Mesothelial cell of epicardium (in vitro differentiated cells): ENCODE measurements at regions not wholly inside any gene's neighbourhood (a gene's known extent, or its start where the extent isn't known, plus 50 kb on each side); places are given as distances from the start of the nearest gene placed in this dataset.

Experiments used
- DNase-seq, 2 experiments: peaks; one replicate each; pipeline ENCODE4 v3.0.0; 2021; ENCODE audit warnings: low spot score in 2 of 2; ENCODE audit not compliant: unreplicated experiment in 2 of 2
- H3K27ac Mint-ChIP-seq: 2 replicates; pipeline ENCODE4 v1.8.0; 2021; ENCODE audit warnings: mixed read lengths
- H3K27me3 Mint-ChIP-seq: 2 replicates; pipeline ENCODE4 v1.8.0; 2021; ENCODE audit warnings: low read depth, mixed read lengths
- H3K36me3 Mint-ChIP-seq: 2 replicates; pipeline ENCODE4 v1.8.0; 2021; ENCODE audit warnings: mixed read lengths
- H3K4me1 Mint-ChIP-seq: 2 replicates; pipeline ENCODE4 v1.8.0; 2021; ENCODE audit warnings: mixed read lengths
- H3K4me3 Mint-ChIP-seq: 2 replicates; pipeline ENCODE4 v1.8.0; 2021; ENCODE audit warnings: mild to moderate bottlenecking, moderate library complexity, mixed read lengths
- H3K9me3 Mint-ChIP-seq: 2 replicates; pipeline ENCODE4 v1.8.0; 2021; ENCODE audit warnings: mixed read lengths
- CTCF ChIP-seq: fragments of 200-600 bp; sonication (generic); IDR thresholded peaks from one replicate; pipeline ENCODE4 v1.5.0; 2021; ENCODE audit warnings: antibody characterized with exemption; ENCODE audit not compliant: unreplicated experiment

DNA sequence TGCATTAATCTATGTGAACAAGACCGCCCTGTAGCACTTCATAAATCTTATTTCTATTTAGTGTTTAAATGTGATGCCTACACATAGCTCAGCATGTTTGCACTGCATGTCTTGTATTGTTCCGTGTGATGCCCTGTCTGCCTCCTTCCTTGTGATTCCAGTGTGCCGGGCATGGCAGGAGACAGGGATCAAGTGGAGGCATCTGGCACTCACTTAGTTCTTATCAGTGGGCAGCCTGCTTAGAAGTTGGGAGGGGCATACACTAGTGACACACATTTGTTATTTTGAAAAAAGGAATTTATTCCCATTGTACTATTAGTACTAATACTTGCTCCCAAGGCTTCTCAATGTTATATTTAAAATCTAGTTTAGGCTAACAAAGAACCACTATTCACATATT lies 176.4 kb downstream of the KCNA5 start:
- Mint-ChIP-seq H3K4me1 (no peaks in the 10 kb centered on the region), H3K36me3 (no peaks in the 10 kb centered on the region), H3K9me3 (no peaks in the 10 kb centered on the region), H3K4me3 (no peak overlapping the region), H3K27me3 (peaks cover 44% of the 10 kb centered on the region), H3K27ac (no peak overlapping the region)
- DNase-seq = no peak
- no peak for TF ChIP-seq CTCF

GRCh38 chr12:5220835-5221234 lies 177.2 kb downstream of the KCNA5 start:
- DNase-seq = no peak
- no peak overlapping the region for H3K4me3 Mint-ChIP-seq
- H3K36me3 Mint-ChIP-seq = no peaks in the 10 kb centered on the region
- no peak for TF ChIP-seq CTCF
- no peak overlapping the region for H3K27ac Mint-ChIP-seq
- no peaks in the 10 kb centered on the region for H3K4me1 Mint-ChIP-seq
- peaks cover 38% of the 10 kb centered on the region for H3K27me3 Mint-ChIP-seq
- no peaks in the 10 kb centered on the region for H3K9me3 Mint-ChIP-seq

DNA sequence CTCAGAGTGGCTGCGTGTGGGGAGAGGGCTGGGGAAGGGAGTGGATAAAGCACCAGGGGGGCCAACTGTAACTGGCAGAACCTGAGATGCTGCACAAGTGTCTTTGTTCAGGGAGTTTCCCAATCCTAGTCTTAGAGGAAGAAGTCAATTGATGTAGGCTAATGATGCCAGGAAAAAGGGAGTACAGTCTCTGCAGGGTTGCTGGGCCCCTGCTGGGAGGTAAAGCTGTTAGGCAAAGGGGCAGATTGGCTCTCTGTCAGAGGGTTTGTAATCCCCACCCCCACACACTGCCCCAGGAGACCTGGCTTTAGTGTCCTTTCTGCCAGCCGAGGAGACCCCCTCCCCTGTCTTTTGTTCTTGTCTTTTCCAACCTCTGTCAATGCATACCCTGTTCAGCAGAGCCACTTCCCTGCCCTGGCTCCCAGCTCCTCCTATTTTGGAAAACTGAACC lies 178.4 kb downstream of the KCNA5 start:
- no peak for TF ChIP-seq CTCF
- Mint-ChIP-seq H3K4me1 (no peaks in the 10 kb centered on the region), H3K27me3 (peaks cover 28% of the 10 kb centered on the region), H3K36me3 (no peaks in the 10 kb centered on the region), H3K9me3 (no peaks in the 10 kb centered on the region), H3K27ac (no peak overlapping the region), H3K4me3 (no peak overlapping the region)
- no peak for DNase-seq

- H3K4me1 Mint-ChIP-seq = no peaks in the 10 kb centered on the region
- no peak for TF ChIP-seq CTCF
- H3K36me3 Mint-ChIP-seq = no peaks in the 10 kb centered on the region
- H3K9me3 Mint-ChIP-seq = no peaks in the 10 kb centered on the region
- peaks cover 21% of the 10 kb centered on the region for H3K27me3 Mint-ChIP-seq
- H3K4me3 Mint-ChIP-seq = no peak overlapping the region
- no peak for DNase-seq
- H3K27ac Mint-ChIP-seq = no peak overlapping the region
Measured at GRCh38 chr12:5222729-5223128, 179.1 kb downstream of the KCNA5 start.

- no peak overlapping the region for H3K27ac Mint-ChIP-seq
- peaks cover 6% of the 10 kb centered on the region for H3K9me3 Mint-ChIP-seq
- H3K4me3 Mint-ChIP-seq = no peak overlapping the region
- no peaks in the 10 kb centered on the region for H3K36me3 Mint-ChIP-seq
- peaks cover 11% of the 10 kb centered on the region for H3K27me3 Mint-ChIP-seq
- H3K4me1 Mint-ChIP-seq = no peaks in the 10 kb centered on the region
- TF ChIP-seq CTCF = no peak
- DNase-seq = no peak
Measured at GRCh38 chr12:5223881-5224280, 180.2 kb downstream of the KCNA5 start.

DNA sequence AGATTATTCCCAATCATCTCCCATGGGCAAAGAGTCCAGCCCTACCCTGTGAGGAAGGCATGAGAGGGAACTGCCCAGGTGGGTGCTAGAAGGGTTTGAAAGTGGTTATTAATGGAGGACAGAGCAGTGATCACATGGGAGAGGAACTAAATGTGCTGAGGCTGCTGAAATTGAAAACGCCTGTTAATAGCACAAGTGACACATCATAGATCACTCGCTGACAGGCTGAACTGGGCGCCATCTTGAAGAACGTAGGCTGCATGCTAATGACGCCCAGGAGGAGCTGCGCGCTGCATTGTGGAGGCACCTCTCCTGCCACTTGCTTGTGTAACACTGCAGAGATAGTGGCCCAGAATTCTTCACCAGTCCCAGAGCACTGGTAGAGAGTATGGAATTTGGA lies 182.9 kb downstream of the KCNA5 start:
- TF ChIP-seq CTCF = no peak
- no peaks in the 10 kb centered on the region for H3K4me1 Mint-ChIP-seq
- no peak overlapping the region for H3K4me3 Mint-ChIP-seq
- H3K9me3 Mint-ChIP-seq = peaks cover 15% of the 10 kb centered on the region
- H3K27me3 Mint-ChIP-seq = peaks cover 11% of the 10 kb centered on the region
- no peaks in the 10 kb centered on the region for H3K36me3 Mint-ChIP-seq
- DNase-seq = no peak
- no peak overlapping the region for H3K27ac Mint-ChIP-seq
